ENCODE measurements at regions not wholly inside any gene's neighbourhood (a gene's known extent, or its start where the extent isn't known, plus 50 kb on each side); places are given as distances from the start of the nearest gene placed in this dataset.

DNA sequence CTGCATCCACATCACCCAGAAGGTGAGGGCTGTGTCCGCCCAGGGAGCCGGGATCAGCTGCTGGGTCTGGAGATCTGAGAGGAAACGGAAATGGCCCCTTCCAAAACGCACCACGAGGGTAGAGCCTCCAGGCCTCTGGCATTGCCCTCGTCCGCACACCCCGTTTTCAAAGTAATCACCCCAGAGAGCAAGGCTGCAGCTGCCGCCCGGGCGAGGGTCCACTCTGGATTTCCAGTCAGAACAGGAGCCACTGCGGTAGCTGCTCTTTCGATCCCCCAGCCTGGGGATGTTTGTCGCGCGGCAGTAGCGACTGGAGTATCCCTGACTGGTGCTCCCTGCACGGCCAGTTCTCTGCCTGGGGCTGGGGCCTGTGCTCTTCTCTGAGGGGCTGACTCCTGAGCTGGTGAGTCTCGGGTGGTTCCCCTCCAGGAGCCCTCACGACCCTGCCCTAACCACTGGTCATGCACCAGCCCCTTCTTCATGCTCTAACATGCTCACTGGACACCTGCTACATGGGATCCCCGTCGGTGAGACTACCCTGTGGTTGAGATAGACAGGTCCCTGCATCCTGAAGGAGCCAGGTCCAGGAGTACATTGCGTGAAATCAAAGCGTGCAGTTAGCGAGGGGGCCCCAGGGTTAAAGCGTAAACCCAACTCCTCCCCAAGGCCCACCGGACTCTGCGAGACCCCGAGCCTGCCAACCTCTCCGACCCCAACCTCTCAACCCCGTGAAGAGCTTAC is 99.2 kb downstream of the FOXL3 start:
- Histone ChIP-seq H3K27ac (ENCODE audit: low read depth, low read length) (no peak overlapping the region), H3K4me3 (ENCODE audit: low read depth, low read length) (no peak overlapping the region), H3K9me3 (ENCODE audit: control insufficient read depth, insufficient read depth, low read depth, low read length) (peaks cover 18% of the 10 kb centered on the region), H3K9ac (ENCODE audit: low read length) (no peak overlapping the region), H3K4me1 (ENCODE audit: control insufficient read depth, insufficient read depth, low read length) (no peaks in the 10 kb centered on the region), H3K36me3 (ENCODE audit: control insufficient read depth, insufficient read depth, low read length) (no peaks in the 10 kb centered on the region), H3K27me3 (ENCODE audit: control insufficient read depth, insufficient read depth, low read length) (no peaks in the 10 kb centered on the region)

DNA sequence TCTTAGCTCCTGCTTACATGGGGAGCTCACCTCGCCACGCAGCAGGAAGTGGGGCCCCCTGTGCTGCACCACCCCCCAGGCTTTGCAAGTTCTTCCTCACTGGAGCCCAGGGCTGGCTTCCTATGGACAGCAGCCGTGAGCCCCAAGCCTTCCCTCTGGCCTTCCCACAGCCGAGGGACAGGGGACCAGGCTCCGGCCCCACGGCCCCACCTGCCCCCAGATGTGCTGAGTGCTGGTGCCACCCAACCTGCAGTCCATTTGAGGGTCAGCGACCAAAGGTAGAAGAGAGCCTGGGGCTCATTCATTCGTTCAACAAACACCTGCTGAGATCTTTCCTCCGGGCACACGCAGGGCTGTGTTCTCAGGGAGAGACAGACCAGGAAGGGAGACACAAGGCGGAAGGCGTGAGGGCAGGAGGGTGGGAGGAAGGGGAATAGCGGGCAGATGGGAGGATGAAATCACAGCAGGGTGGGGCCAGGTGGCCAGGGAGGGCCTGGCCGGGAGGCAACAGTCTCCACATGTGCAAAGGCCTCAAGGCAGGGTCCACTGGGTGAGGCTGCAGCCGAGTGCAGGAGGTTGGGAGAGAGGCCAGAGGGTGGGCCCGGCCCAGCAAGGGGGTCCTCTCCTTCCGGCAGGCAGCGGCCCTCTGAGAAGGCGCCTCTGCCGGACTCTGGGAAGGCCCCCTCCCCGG is 100.1 kb downstream of the FOXL3 start:
- Histone ChIP-seq H3K9ac (ENCODE audit: low read length) (no peak overlapping the region), H3K27ac (ENCODE audit: low read depth, low read length) (no peak overlapping the region), H3K4me3 (ENCODE audit: low read depth, low read length) (no peak overlapping the region), H3K27me3 (ENCODE audit: control insufficient read depth, insufficient read depth, low read length) (no peaks in the 10 kb centered on the region), H3K4me1 (ENCODE audit: control insufficient read depth, insufficient read depth, low read length) (no peaks in the 10 kb centered on the region), H3K36me3 (ENCODE audit: control insufficient read depth, insufficient read depth, low read length) (no peaks in the 10 kb centered on the region), H3K9me3 (ENCODE audit: control insufficient read depth, insufficient read depth, low read depth, low read length) (peaks cover 19% of the 10 kb centered on the region)

DNA sequence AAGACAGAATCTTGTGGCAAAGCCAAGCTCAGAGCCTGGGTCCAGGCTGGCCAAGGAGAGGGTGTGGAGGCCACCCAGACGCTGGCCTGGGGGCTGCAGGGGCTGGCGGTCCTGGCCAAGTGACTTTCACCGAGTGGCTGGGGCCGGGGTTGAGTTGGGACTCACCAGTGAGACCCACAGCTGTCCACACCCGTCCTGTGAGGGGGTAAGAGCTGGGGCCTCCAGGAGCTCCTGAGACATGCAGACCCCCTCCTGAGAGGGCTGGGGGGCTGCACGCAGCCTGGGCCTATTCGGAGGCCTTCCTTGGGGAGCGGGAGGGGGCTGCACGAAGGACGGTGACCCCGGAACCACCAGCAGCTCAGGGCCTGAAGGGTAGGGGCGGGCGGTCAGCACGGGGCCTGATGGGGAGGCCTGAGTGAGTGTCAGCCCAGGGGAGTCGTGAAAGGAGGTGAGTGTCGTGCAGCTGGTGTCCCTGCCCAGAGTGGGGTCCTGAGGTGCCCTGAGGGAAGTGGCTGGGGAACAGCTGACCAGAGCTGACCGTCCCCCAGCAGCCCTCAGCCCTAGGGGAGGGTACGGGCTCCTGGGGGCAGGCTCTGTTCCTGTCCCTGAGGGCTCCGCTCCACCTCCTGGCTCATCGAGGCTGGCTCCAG is 100.9 kb downstream of the FOXL3 start:
- Histone ChIP-seq H3K27me3 (ENCODE audit: control insufficient read depth, insufficient read depth, low read length) (no peaks in the 10 kb centered on the region), H3K9ac (ENCODE audit: low read length) (no peak overlapping the region), H3K9me3 (ENCODE audit: control insufficient read depth, insufficient read depth, low read depth, low read length) (peaks cover 28% of the 10 kb centered on the region)

DNA sequence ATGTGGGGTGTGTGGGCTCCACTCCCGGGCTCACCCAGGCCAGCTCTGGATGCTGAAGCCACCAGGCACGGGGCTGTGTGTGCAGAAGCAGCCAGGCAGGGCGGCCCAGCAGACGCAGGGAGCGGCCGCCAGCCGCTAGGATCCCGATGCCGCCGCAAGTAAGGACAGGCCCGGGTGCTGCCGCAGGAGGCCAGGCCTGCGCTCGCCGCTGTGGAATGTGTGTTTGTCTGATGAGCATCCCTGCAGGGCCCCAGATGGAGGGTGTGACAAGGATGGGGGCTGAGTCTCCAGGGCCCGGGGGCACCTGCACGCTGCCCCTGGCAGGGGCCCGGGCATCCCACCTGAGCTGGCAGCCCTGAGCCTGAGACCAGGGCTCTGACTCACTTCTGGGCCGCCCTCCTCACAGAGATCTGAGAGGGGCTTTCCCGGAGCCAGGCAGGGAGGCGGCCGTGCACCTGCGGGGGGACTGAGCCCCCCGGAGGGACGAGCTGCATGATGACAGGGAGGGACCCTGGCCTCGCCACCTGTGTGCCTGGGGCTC is 101.5 kb downstream of the FOXL3 start:
- Histone ChIP-seq H3K9ac (ENCODE audit: low read length) (no peak overlapping the region), H3K9me3 (ENCODE audit: control insufficient read depth, insufficient read depth, low read depth, low read length) (peaks cover 33% of the 10 kb centered on the region), H3K4me1 (ENCODE audit: control insufficient read depth, insufficient read depth, low read length) (no peaks in the 10 kb centered on the region), H3K27me3 (ENCODE audit: control insufficient read depth, insufficient read depth, low read length) (no peaks in the 10 kb centered on the region), H3K36me3 (ENCODE audit: control insufficient read depth, insufficient read depth, low read length) (no peaks in the 10 kb centered on the region), H3K27ac (ENCODE audit: low read depth, low read length) (no peak overlapping the region), H3K4me3 (ENCODE audit: low read depth, low read length) (no peak overlapping the region)

More for the DNA sequence above, 100.9 kb downstream of the FOXL3 start:
- no peak overlapping the region for H3K4me3 ChIP-seq (ENCODE audit: low read depth, low read length)
- H3K4me1 ChIP-seq (ENCODE audit: control insufficient read depth, insufficient read depth, low read length): no peaks in the 10 kb centered on the region
- no peaks in the 10 kb centered on the region for H3K36me3 ChIP-seq (ENCODE audit: control insufficient read depth, insufficient read depth, low read length)
- no peak overlapping the region for H3K27ac ChIP-seq (ENCODE audit: low read depth, low read length)

DNA sequence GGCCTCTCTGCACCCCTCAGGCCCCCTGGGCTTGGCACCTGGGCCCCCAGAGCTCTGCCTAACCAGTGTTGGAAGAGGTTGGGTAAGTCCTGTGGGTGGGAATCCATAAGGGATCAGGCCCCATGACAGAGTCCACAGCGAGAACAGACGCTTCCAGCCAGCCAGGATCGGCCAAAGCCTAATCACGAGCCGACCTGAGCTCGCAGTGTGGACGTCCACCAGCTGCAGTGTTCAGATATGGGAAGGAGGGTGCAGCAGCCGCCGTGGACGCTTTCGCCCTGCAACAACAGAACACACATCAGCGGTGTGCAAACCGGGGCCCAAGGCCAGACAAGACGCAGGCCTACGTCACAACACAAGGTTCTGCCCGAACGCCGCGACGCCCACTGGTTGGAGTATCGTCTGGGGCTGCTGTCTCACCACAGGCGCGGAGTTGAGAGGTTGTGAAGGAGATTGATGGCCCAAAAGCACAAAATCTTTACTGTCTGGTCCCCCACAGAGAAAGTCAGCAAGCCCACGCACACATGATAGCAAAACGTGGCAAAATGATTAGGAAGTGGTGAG is 102.1 kb downstream of the FOXL3 start:
- H3K4me1 ChIP-seq (ENCODE audit: control insufficient read depth, insufficient read depth, low read length): no peaks in the 10 kb centered on the region
- no peak overlapping the region for H3K9ac ChIP-seq (ENCODE audit: low read length)
- H3K9me3 ChIP-seq (ENCODE audit: control insufficient read depth, insufficient read depth, low read depth, low read length): peaks cover 39% of the 10 kb centered on the region
- no peak overlapping the region for H3K4me3 ChIP-seq (ENCODE audit: low read depth, low read length)
- no peak overlapping the region for H3K27ac ChIP-seq (ENCODE audit: low read depth, low read length)
- H3K27me3 ChIP-seq (ENCODE audit: control insufficient read depth, insufficient read depth, low read length): no peaks in the 10 kb centered on the region
- no peaks in the 10 kb centered on the region for H3K36me3 ChIP-seq (ENCODE audit: control insufficient read depth, insufficient read depth, low read length)

DNA sequence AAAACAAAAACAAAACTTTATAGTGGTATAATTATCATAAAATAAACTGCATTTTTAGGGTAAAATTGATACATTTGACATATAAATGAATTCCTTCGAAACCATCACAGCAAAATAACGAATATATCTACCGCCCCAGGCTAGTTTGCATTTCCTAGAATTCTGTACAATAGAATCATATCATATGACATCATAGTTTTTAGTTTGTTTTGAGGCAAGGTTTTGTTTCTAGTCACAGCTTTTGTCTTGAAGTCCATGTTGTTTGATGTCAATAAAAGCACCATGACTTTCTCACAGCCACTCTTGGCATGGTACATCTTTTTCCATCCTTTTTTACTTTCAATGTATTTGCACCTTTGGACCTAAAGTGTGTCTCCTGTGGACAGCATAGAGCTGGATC is 102.9 kb downstream of the FOXL3 start:
- Histone ChIP-seq H3K9me3 (ENCODE audit: control insufficient read depth, insufficient read depth, low read depth, low read length) (peaks cover 47% of the 10 kb centered on the region), H3K27ac (ENCODE audit: low read depth, low read length) (no peak overlapping the region), H3K4me1 (ENCODE audit: control insufficient read depth, insufficient read depth, low read length) (no peaks in the 10 kb centered on the region), H3K36me3 (ENCODE audit: control insufficient read depth, insufficient read depth, low read length) (no peaks in the 10 kb centered on the region), H3K27me3 (ENCODE audit: control insufficient read depth, insufficient read depth, low read length) (no peaks in the 10 kb centered on the region), H3K9ac (ENCODE audit: low read length) (no peak overlapping the region), H3K4me3 (ENCODE audit: low read depth, low read length) (no peak overlapping the region)

DNA sequence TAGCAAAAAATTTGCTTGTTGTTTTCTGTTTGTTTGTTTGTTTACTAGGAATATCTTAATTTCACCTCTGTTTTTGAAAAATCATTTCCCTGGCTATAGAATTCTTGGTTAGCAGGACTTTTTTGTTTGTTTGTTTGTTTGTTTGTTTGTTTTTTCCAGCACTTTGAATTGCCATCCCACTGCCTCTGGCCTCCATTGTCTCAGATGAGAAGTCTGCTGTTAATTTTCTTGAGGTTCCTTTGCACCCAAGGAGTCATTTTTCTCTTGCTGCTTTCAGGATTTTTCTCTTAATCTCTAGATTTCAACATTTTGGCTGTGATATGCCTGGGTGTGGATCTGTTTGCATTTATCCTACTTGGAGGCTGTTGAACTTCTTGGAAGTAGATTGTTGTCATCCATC is 105.7 kb downstream of the FOXL3 start:
- H3K9me3 ChIP-seq (ENCODE audit: control insufficient read depth, insufficient read depth, low read depth, low read length): peaks cover 68% of the 10 kb centered on the region

DNA sequence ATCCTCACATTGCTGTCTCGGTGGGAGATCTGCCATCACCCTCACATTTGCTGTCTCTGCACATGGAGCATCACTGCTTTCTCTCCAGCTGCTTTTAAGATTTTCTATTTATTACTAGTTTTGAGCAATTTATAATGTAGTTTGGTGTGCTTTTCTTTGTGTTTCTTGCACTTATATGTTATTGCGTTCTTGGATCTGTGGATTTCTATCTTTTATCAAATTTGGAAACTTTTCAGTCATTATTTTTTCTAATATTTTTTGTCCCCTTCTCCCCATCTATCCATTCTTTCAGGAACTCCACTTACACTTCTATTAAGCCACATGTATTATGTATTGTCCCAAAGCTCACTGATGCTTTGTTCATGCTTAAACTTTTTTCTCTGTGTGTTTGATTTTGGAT is 108.9 kb downstream of the FOXL3 start:
- no peak overlapping the region for H3K9ac ChIP-seq (ENCODE audit: low read length)
- H3K27me3 ChIP-seq (ENCODE audit: control insufficient read depth, insufficient read depth, low read length): no peaks in the 10 kb centered on the region
- H3K36me3 ChIP-seq (ENCODE audit: control insufficient read depth, insufficient read depth, low read length): no peaks in the 10 kb centered on the region; the same call in 1 of the 2 replicates
- H3K4me3 ChIP-seq (ENCODE audit: low read depth, low read length): no peak overlapping the region
- no peaks in the 10 kb centered on the region for H3K4me1 ChIP-seq (ENCODE audit: control insufficient read depth, insufficient read depth, low read length)
- H3K27ac ChIP-seq (ENCODE audit: low read depth, low read length): no peak overlapping the region
- H3K9me3 ChIP-seq (ENCODE audit: control insufficient read depth, insufficient read depth, low read depth, low read length): peaks cover 65% of the 10 kb centered on the region

More for the DNA sequence above, 105.7 kb downstream of the FOXL3 start:
- Histone ChIP-seq H3K9ac (ENCODE audit: low read length) (no peak overlapping the region), H3K4me3 (ENCODE audit: low read depth, low read length) (no peak overlapping the region), H3K36me3 (ENCODE audit: control insufficient read depth, insufficient read depth, low read length) (no peaks in the 10 kb centered on the region; the same call in 1 of the 2 replicates), H3K27me3 (ENCODE audit: control insufficient read depth, insufficient read depth, low read length) (no peaks in the 10 kb centered on the region), H3K4me1 (ENCODE audit: control insufficient read depth, insufficient read depth, low read length) (no peaks in the 10 kb centered on the region), H3K27ac (ENCODE audit: low read depth, low read length) (no peak overlapping the region)

DNA sequence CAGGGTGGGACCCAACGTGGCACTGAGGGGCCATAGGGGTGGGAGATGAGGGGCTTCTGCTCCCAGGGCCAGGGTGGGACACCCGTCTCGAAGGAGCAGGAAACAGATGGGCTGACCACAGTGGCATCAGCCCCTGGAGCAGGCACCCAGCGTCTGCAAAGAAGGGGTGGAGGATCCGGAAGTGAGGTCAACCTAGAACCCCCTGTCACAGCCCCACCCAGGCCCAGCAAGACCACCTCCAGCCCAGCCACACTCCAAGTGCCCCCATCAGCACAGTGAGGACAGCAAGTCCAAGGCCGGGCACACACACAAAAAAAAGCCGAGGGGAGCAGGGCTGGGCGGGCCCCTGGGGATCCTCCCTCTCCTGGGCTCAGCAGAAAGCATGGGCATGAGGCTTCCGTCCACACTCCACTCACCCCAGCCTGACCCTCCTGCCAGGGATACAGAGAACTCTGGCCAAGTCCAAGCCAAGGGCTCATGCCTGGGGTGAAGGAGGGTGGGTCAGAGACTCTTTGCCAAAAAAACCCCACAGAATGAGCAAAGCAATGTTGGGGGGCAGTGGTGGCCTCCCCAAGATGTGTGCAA is 111.0 kb downstream of the FOXL3 start:
- no peak overlapping the region for H3K9ac ChIP-seq (ENCODE audit: low read length)
- H3K4me1 ChIP-seq (ENCODE audit: control insufficient read depth, insufficient read depth, low read length): 0 out of 2 replicates have a peak, but pooled peaks cover 3% of the 10 kb centered on the region
- no peak overlapping the region for H3K27ac ChIP-seq (ENCODE audit: low read depth, low read length)
- H3K36me3 ChIP-seq (ENCODE audit: control insufficient read depth, insufficient read depth, low read length): no peaks in the 10 kb centered on the region; the same call in 1 of the 2 replicates
- no peak overlapping the region for H3K4me3 ChIP-seq (ENCODE audit: low read depth, low read length)
- peaks cover 55% of the 10 kb centered on the region for H3K9me3 ChIP-seq (ENCODE audit: control insufficient read depth, insufficient read depth, low read depth, low read length)
- no peaks in the 10 kb centered on the region; the same call in 1 of the 2 replicates for H3K27me3 ChIP-seq (ENCODE audit: control insufficient read depth, insufficient read depth, low read length)

DNA sequence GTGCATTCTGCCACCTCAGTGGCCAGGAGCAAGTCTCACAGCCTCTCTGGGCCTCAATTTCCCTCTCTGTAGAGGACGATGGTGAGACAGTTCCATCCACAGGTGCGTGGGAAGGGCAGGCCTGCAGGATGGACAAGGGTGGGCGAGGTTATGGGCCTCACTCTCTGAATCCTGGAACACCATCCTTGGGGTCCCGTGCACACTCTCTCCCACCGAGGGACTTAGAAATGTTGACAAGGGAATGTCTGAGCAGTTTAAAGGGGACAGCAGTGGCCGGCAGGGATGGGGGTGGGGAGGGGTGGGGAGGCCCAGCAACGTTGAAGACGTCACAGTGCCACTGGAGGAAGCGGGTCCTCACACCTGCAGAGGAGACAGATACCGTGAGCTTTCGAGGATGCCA is 111.5 kb downstream of the FOXL3 start:
- Histone ChIP-seq H3K27ac (ENCODE audit: low read depth, low read length) (no peak overlapping the region), H3K9me3 (ENCODE audit: control insufficient read depth, insufficient read depth, low read depth, low read length) (peaks cover 50% of the 10 kb centered on the region), H3K4me1 (ENCODE audit: control insufficient read depth, insufficient read depth, low read length) (peaks cover 6% of the 10 kb centered on the region; the same call in 1 of the 2 replicates), H3K9ac (ENCODE audit: low read length) (no peak overlapping the region), H3K36me3 (ENCODE audit: control insufficient read depth, insufficient read depth, low read length) (no peaks in the 10 kb centered on the region; the same call in 1 of the 2 replicates), H3K4me3 (ENCODE audit: low read depth, low read length) (no peak overlapping the region), H3K27me3 (ENCODE audit: control insufficient read depth, insufficient read depth, low read length) (no peaks in the 10 kb centered on the region; the same call in 1 of the 2 replicates)
